HK-2 (cell line): ENCODE measurements at regions not wholly inside any gene's neighbourhood (a gene's known extent, or its start where the extent isn't known, plus 50 kb on each side); places are given as distances from the start of the nearest gene placed in this dataset.

ENCODE experiments used
- DNase-seq: peaks from one replicate; pipeline ENCODE4 v3.0.0-alpha.2; 2018; ENCODE audit not compliant: unreplicated experiment

DNA sequence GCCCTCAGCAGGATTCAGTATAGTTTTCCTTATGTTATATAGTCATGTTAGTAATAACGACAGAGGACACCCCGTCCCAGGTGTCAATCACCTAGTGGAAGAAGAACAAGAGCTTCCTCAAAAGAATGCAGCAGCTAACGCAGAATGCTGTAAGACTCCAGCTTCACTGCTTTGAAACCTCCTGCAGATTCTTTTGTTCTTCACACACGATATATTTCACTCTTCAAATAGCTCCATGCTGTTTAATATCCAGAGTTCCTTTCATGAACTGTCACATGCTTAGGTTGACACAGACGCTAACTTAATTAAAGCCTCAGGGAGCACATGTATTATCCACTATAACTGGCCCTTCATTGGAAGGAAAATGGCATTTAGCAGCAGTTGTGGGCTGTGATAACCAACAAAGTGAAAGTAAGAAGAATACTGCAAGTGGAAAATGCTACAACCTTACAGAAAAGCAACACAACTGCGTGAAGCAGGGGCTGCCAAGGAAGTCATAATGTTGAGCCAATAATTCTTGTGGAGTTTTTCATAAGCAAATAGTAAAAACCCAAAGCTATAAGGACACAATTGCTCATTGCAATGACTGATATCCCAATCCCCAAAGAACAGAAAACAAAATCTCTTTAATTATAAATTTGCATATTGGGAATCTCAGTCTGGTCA lies 387.5 kb downstream of the PLK2 start:
- DNase-seq = no peak

GRCh38 chr5:58071566-58071965 lies 388.3 kb downstream of the PLK2 start:
- no peak for DNase-seq

- DNase-seq = no peak
Observed at GRCh38 chr5:58069846-58070245, 390.0 kb downstream of the PLK2 start.

GRCh38 chr5:58069016-58069705 lies 390.7 kb downstream of the PLK2 start:
- DNase-seq = no peak

DNA sequence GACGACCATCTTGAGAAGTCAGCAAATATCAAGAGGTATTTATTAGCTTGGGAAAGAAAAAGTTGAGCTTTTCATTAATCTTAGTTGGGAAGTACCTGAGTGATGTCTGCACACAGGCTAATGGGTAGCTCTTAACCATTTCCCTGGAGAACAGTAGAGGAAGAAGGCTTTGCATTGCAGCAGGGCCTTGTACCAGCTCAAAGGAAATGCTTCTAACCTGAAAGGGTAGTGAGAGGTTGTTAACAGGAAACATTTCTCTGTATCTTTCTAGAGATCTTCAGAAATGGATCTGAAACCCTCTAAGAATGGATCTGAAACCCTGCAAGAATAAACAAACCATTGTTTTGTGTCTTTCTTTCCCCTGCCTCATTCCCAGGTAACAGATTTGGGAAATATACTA lies 393.3 kb downstream of the PLK2 start:
- DNase-seq = no peak

DNA sequence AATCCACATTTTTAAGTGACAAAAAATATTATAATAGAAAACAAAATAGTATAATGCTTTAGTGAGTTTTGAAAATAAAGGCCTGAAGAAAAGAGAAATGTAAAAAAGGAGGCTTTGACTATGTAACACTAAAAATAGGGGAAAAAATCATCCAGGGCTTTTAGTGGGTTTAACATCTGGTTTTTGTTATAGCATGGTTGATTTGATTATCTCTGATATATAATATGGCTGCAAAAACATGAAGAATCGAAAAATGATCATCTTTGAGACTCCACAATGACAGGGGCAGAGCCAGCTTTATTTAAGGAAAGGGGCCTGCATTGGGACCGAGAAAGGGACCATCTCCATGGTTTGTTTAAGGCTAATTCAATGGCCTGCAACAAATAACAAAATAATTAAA lies 393.8 kb downstream of the PLK2 start:
- DNase-seq = no peak

DNA sequence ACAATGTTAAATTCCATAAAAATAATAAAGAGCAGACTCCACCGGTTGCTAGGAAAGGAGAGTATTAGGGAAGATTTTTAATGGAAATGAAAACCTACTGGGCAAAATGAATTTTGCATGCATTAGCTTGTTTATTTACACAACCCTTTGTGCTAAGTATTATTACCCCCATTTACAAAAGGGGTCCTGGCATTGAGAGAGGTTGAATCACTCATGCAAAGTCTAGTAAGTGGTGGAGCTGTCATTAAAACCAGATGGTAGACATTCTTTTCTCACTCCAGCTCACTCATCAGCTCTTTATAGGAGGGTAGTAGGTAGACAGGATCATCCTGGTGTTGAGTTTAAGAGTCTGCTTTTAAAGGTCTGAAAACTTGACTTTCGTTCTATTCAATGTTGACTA lies 395.1 kb downstream of the PLK2 start:
- DNase-seq = no peak

GRCh38 chr5:58060996-58061395 lies 398.9 kb downstream of the PLK2 start:
- DNase-seq = no peak

DNA sequence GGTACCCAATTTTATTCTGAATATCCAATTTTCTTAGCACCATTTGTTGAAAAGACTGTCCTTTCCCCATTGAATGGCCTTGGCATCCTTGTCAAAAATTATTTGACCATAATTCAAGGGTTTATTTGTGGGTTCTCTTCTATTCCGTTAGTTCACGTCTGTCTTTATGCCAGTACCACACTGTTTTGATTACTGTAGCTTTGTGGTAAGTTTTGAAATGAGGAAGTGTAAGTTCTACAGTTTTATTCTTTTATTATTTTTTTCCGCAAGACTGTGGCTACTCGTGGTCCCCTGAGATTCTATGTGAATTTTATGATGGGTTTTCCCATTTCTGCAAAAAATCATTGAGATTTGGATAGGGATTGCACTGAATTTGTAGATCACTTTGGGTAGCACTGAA lies 402.6 kb downstream of the PLK2 start:
- DNase-seq = no peak

DNA sequence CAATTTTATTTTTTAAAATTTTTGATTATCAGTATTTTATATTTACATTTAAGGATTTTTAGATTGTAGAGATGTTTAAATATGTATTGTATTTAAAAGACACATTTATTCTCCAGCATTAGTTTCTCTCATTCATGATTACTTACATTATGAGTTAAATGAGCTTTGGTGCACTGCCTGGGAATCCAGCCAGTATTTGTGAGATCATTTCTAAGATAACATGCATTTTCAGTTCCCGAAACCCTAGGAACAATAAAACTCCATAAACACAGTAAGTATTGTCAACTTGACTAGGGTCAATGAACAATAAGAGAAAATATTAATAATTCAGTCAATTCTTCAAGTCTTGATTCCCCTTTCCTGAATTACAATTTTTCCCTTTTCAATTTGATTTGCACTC lies 403.3 kb downstream of the PLK2 start:
- no peak for DNase-seq

- DNase-seq = no peak
Observed at GRCh38 chr5:58054018-58054417, 405.9 kb downstream of the PLK2 start.

DNA sequence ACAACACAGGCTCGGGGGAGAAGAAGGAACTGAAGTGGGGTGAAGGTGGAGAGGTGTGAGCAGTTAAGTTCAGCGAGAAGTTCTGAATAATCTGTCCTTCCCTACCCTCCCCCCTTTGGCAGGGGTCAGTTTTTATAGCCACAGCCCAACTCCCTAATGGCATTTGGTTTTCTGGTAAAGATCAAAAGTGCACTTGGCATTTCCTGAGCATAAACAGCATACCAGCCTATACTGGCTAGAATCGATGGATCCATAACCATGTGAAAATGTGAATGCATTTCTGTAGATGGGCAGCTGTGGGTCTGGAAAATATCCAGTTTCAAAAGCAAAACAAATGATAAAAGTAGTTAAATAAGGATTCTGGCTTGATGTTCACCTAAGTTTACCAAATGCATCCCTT lies 410.9 kb downstream of the PLK2 start:
- no peak for DNase-seq

GRCh38 chr5:58048185-58048925 lies 411.5 kb downstream of the PLK2 start:
- DNase-seq = no peak

- no peak for DNase-seq
Observed at GRCh38 chr5:58046371-58046770, 413.5 kb downstream of the PLK2 start.

DNA sequence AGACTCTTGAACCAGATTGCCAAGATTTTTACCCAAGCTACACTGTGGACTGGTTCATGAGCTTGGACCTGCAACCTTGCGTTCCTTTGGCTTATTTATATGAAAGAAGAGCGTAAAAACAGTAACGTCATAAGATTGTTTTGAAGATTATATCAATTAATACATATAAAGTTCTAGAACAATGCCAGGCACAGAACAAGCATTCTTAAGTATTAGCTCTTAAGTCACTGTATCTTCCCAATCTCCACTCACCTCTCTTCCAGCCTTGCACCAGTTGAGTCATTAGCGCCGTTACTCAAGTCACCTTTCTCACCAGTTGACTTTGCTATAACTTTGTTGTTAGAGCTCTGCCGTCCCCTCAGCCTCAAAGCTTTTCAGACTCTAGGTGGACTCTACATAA lies 415.7 kb downstream of the PLK2 start:
- no peak for DNase-seq

DNA sequence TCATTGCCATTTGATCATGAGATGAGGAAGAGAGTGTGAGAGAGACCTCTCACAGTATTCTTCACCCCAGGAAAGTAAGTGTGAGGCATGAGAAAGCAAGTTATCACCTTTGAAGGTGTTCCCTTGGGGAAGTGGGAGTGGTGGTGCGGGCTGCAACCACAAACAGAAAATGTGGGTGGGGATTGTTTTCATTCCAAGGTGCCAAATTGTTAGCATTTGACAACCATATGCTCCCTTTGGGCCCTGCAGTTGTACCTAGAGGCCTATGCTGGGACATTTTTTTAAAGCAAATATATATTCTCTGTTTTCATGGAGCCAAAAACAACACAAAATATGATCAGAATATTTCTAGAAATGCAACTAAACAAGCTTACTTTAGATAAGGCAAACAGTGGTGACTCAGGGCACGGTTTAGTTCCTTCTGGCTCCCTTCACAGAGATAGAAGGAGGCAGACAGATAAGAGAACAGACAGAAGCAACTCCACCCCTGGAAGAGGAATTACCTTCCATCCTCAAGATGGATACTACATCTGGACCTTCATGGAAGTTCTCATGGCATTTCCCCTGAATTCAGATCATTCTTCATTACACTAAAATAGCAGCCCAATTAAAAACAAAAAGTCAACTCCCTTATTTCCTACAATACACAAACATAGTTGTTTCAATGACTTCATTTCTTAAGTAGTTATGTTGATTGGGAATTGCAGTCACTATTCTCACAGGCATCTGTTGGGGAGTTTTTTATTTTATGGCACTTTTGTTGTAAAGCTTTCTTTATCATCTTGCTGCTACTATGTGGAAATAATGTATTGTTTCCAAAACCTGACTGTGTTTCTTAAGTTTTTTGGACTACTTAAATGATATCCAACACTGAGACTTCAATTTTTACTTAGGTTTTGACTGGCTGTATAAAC lies 416.6 kb downstream of the PLK2 start:
- no peak for DNase-seq

DNA sequence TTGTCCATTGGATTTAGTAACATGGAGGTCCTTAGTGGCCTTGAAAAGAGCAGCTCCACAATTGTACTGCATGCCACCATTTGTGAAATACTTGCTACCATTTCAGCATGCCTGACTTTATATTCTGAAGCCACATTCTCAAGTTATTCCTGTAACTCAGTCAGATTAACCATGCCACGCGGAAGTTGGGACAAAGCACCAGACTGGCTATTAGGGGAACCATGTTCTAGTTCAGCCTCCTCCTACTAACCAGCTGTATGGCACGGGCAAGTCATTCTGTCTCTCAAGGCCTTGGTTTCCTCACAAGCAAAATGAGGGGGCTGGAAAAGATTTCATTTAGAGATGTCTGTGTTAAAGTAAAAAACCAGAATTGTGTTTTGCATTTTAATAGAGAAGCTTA lies 418.0 kb downstream of the PLK2 start:
- DNase-seq = no peak

DNA sequence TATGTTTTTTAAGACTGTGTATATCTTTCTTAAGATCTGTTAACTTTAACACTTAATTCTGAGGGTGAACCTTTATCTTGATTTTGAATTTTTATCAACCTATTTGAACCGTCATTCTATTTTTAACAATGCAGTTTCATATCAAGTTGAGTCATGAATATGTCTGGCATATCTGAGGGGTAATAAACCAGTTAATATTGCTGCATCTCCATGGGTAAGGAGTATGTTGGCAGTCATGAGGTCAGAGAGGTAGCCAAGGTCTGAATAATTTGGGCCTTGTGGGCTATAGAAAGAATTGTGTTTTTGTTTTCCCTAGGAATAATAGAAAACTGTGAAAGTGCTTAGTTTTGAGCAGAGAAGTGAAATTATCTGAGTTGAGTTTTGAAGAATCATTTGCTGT lies 419.0 kb downstream of the PLK2 start:
- DNase-seq = no peak

DNA sequence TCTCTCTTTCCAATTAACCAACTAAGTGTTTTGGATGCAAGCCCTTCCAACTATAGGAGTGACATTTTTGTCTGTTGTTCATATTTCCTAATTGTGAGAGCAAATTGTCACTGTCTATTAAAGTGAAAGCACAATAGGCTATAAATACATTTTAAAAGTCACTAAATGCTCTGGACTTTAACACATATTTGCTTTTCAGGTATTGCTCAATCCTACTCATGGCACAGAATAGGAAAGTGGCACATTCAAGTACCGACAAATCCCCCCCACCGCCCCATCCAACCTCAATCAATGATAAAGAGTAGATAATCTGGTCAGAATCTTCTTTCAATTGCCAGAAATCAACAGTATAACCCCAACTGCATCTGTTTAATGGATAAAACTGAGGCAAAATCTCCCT lies 419.8 kb downstream of the PLK2 start:
- no peak for DNase-seq

DNA sequence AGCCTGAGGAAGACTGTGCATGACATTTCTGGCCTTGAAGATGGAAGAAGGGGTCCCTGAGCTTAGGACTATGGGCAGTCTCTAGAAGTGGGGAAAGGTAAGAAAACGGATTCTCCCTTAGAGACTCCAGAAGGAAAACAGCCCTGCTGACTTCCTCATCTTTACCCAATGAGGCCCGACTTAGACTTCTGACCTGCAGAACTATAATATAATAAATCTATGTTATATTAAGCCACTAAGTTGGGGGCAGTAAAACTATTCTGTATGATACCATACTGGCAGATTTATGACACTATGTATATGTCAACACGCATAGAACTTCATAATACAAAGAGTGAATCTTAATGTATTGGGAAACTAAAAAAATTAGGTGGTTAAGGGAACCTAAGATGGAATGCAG lies 422.0 kb downstream of the PLK2 start:
- no peak for DNase-seq

DNA sequence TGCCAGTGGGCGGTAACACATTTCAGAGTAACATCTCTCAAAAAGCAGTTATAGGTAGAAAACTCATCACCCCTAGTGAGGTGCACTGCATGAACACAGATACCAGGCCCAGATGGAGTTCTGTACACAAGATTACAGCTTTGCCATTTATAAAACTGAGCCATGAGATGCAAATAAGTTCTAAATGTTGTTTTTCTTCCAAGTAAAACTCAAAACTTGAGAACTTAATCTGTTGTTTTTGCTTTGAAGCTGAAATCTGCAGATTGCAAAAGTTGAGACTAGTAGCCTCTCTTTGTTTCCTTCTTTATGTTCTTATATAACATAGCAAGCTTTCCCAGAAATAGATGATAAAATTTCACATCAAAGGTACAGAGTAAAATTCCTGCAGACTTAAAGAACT lies 434.1 kb downstream of the PLK2 start:
- no peak for DNase-seq

- DNase-seq = no peak
Observed at GRCh38 chr5:58024151-58024550, 435.7 kb downstream of the PLK2 start.
